HG03025 (cell line): ENCODE measurements at regions not wholly inside any gene's neighbourhood (a gene's known extent, or its start where the extent isn't known, plus 50 kb on each side); places are given as distances from the start of the nearest gene placed in this dataset.
A peak's percentile ranks its signal among the peaks of the same experiment; 100 is the strongest.
"Not testable (repeated sequence)": the region's sequence is repeated elsewhere in the genome, so short reads cannot be mapped to it uniquely, and the experiment has no call there.

ENCODE experiments used
- ATAC-seq: cut with Tn5 transposase; IDR thresholded peaks from one replicate; pipeline ENCODE4 v1.9.1; 2021; ENCODE audit warnings: mild to moderate bottlenecking, moderate library complexity; ENCODE audit not compliant: unreplicated experiment, low FRiP score

GRCh38 chr4:64857198-64857597, 447.9 kb upstream of the TECRL start:
- no peak for ATAC-seq

- no peak for ATAC-seq
These were observed 437.2 kb upstream of the TECRL start for GRCh38 chr4:64846417-64846816.

GRCh38 chr4:64829749-64830148, 420.5 kb upstream of the TECRL start:
- no peak for ATAC-seq

GRCh38 chr4:64824591-64824990, 415.3 kb upstream of the TECRL start:
- no peak for ATAC-seq

- no peak for ATAC-seq
These were observed 413.2 kb upstream of the TECRL start for GRCh38 chr4:64822405-64822804.

- no peak for ATAC-seq
These were observed 412.1 kb upstream of the TECRL start for GRCh38 chr4:64821219-64821976.

- ATAC-seq: no peak
These were observed 405.4 kb upstream of the TECRL start for GRCh38 chr4:64814616-64815015.

- ATAC-seq: no peak
These were observed 398.6 kb upstream of the TECRL start for GRCh38 chr4:64807821-64808220.

GRCh38 chr4:64799751-64800150, 390.5 kb upstream of the TECRL start:
- no peak for ATAC-seq

GRCh38 chr4:64798828-64799227, 389.6 kb upstream of the TECRL start:
- not testable (repeated sequence) for ATAC-seq

GRCh38 chr4:64796581-64796980, 387.3 kb upstream of the TECRL start:
- no peak for ATAC-seq

GRCh38 chr4:64784125-64784524, 374.9 kb upstream of the TECRL start:
- no peak for ATAC-seq

GRCh38 chr4:64781737-64782326, 372.6 kb upstream of the TECRL start:
- peak; percentile 61 for ATAC-seq

GRCh38 chr4:64780664-64781063, 371.4 kb upstream of the TECRL start:
- ATAC-seq: no peak

- ATAC-seq: no peak
These were observed 368.0 kb upstream of the TECRL start for GRCh38 chr4:64777286-64777685.

- ATAC-seq: no peak
These were observed 367.6 kb upstream of the TECRL start for GRCh38 chr4:64776820-64777219.

- no peak for ATAC-seq
These were observed 365.4 kb upstream of the TECRL start for GRCh38 chr4:64774626-64775025.

- no peak for ATAC-seq
These were observed 361.9 kb upstream of the TECRL start for GRCh38 chr4:64771149-64771548.

- no peak for ATAC-seq
These were observed 358.3 kb upstream of the TECRL start for GRCh38 chr4:64767547-64767946.

GRCh38 chr4:64766565-64766964, 357.3 kb upstream of the TECRL start:
- no peak for ATAC-seq

GRCh38 chr4:64756016-64756415, 346.8 kb upstream of the TECRL start:
- ATAC-seq: no peak
